HG02588 (cell line): ENCODE measurements at regions not wholly inside any gene's neighbourhood (a gene's known extent, or its start where the extent isn't known, plus 50 kb on each side); places are given as distances from the start of the nearest gene placed in this dataset.

Experiments
- ATAC-seq: cut with Tn5 transposase; IDR thresholded peaks from one replicate; pipeline ENCODE4 v1.9.1; 2021; ENCODE audit warnings: mild to moderate bottlenecking, moderate library complexity; ENCODE audit not compliant: unreplicated experiment

- no peak for ATAC-seq
Measured at GRCh38 chr5:156109317-156110023, 217.5 kb upstream of the SGCD start.

GRCh38 chr5:156119692-156120091 is 207.3 kb upstream of the SGCD start:
- no peak for ATAC-seq

GRCh38 chr5:156120777-156121176 is 206.2 kb upstream of the SGCD start:
- ATAC-seq: no peak

GRCh38 chr5:156121234-156121633 is 205.7 kb upstream of the SGCD start:
- no peak for ATAC-seq

- no peak for ATAC-seq
Measured at GRCh38 chr5:156121882-156122281, 205.1 kb upstream of the SGCD start.

GRCh38 chr5:156124708-156125107 is 202.3 kb upstream of the SGCD start:
- ATAC-seq: no peak

- ATAC-seq: no peak
Measured at GRCh38 chr5:156125118-156125517, 201.8 kb upstream of the SGCD start.

- ATAC-seq: no peak
Measured at GRCh38 chr5:156126716-156127115, 200.2 kb upstream of the SGCD start.

GRCh38 chr5:156128026-156128425 is 198.9 kb upstream of the SGCD start:
- ATAC-seq: no peak

GRCh38 chr5:156134216-156134615 is 192.7 kb upstream of the SGCD start:
- no peak for ATAC-seq

- ATAC-seq: no peak
Measured at GRCh38 chr5:156135531-156135930, 191.4 kb upstream of the SGCD start.

- ATAC-seq: no peak
Measured at GRCh38 chr5:156137071-156137869, 189.7 kb upstream of the SGCD start.

- no peak for ATAC-seq
Measured at GRCh38 chr5:156142867-156143266, 184.1 kb upstream of the SGCD start.

- ATAC-seq: no peak
Measured at GRCh38 chr5:156147261-156147943, 179.6 kb upstream of the SGCD start.

GRCh38 chr5:156147944-156148285 is 179.0 kb upstream of the SGCD start:
- ATAC-seq: no peak

GRCh38 chr5:156148301-156148700 is 178.7 kb upstream of the SGCD start:
- ATAC-seq: no peak

GRCh38 chr5:156149213-156149612 is 177.8 kb upstream of the SGCD start:
- ATAC-seq: no peak

- no peak for ATAC-seq
Measured at GRCh38 chr5:156153602-156154001, 173.4 kb upstream of the SGCD start.

GRCh38 chr5:156154757-156155156 is 172.2 kb upstream of the SGCD start:
- ATAC-seq: no peak

- ATAC-seq: no peak
Measured at GRCh38 chr5:156155598-156155997, 171.4 kb upstream of the SGCD start.

GRCh38 chr5:156164306-156164705 is 162.7 kb upstream of the SGCD start:
- ATAC-seq: no peak

- ATAC-seq: no peak
Measured at GRCh38 chr5:156169495-156169894, 157.5 kb upstream of the SGCD start.
